Fibroblast of the conjunctiva (primary cell): ENCODE measurements at regions not wholly inside any gene's neighbourhood (a gene's known extent, or its start where the extent isn't known, plus 50 kb on each side); places are given as distances from the start of the nearest gene placed in this dataset.

ENCODE experiments used
- DNase-seq: peaks from one replicate; pipeline ENCODE4 v3.0.0-alpha.2; 2010; ENCODE audit warnings: low read depth

DNA sequence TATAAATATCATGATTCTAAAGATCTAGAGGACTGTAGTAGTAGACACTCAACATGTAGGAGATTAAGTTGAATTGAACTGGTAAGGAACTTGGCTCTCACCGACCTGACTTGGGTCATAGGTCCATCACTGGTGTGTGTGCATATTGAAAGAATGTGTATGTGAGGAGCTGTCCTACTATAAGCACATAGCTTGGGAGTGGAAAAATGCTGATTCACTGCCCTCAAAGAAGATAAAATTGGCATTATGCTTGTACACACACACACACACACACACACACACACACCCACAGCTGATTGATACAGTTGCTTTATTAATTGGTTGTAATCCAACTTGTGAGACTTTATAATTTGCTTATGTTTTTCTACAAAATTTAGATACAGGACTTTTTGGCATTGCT lies 411.0 kb upstream of the NR2F2 start:
- no peak for DNase-seq

DNA sequence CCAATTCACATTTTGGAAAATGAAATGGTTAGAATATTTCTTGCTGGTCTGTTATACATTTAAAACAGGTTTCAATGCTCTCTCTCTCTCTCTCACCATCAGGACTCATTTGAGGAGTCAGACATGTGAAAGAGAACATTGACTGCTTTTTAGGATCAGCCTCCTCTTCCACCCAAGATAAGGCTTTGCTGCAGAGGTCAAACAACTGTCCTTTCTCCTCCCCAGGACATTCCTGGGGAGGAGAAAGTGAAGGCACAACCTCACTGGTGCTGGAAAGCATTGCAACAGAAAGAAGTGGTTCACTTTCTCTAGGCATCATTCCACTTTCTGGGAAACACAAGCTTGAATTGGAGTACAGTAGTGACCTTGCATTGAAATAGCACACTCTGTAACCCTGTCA lies 409.1 kb upstream of the NR2F2 start:
- DNase-seq = no peak

DNA sequence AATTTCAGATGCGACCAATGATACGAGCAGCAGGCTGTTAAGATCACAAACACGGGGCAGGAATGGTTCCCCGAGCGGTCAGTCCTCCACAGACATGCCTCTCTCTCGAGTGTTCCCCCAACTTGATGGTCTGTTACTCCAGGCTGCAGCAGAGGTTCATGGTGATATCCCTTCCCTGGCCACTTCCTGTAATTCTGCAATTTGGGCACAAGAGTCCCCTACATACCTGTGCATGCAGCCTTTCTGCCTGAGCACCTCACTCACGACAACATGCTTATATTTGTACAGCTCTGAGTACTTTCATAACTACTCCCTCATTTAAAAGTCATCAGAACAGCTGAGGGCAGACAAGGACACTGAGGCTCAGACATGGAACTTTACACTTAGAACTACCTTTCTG lies 408.1 kb upstream of the NR2F2 start:
- no peak for DNase-seq

DNA sequence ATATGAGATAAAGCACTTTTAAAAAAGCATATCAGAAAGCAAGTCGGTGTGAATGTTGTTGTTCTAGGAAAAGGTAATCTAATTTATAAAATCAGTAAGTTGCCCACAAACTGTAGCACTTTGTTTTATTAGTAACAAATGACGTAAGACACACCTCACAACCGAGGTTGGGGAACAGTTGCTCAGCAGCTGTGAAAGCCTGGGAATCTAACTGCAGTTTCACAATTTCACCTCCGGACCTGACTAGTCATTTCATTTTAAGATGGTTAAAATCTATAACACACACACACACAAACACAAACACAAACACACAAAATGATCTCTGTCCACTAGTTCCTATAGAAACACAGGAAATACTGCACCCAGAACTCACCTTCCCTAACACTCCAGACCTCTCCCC lies 406.7 kb upstream of the NR2F2 start:
- DNase-seq = no peak

DNA sequence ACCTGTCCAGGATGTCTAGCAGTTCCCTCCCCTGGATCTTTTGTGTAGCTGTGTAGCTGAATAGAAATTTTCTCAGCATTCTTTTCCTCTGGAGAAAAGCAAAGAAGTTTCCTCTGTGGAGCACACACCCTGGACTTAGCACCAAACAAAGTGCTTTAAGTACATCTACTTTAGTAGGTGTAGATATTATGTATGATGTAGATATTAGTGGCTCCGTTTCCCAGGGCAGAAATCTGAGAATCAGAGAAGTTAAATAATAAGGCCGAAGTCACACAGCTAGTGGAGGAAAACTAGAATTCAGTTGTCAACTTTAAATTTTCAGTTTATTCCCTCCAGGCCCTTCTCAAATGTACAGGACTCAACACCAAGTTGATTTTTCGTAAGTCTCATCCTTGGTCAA lies 401.7 kb upstream of the NR2F2 start:
- no peak for DNase-seq

DNA sequence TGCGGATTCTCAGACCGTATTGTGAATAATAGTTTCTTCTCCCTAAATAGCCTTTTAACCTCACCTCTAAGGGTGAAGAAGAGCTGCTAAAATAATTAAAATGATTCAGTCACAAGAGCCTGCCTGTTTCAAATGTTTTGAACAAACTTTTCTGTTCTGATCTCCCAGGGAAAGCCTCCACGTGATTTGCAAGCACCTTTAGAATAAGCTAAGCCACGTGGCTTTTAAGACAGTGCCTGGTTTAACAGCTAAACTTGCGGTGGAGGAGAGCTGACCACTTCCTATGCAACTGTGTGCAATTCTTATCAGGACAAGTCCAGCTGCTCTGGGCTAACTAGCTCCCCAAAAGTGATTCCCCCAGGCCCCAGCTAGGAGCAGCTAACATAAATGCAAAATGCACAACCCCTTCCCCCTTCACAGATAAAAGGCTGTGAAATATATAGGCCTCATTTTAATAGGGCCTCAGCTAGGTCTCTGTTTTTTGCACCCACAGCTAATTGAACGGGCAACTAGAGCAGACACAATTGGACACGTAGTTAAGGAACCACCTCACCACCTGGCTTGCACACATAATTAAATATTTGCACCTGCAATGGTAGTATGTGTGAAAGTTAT lies 401.2 kb upstream of the NR2F2 start:
- no peak for DNase-seq

DNA sequence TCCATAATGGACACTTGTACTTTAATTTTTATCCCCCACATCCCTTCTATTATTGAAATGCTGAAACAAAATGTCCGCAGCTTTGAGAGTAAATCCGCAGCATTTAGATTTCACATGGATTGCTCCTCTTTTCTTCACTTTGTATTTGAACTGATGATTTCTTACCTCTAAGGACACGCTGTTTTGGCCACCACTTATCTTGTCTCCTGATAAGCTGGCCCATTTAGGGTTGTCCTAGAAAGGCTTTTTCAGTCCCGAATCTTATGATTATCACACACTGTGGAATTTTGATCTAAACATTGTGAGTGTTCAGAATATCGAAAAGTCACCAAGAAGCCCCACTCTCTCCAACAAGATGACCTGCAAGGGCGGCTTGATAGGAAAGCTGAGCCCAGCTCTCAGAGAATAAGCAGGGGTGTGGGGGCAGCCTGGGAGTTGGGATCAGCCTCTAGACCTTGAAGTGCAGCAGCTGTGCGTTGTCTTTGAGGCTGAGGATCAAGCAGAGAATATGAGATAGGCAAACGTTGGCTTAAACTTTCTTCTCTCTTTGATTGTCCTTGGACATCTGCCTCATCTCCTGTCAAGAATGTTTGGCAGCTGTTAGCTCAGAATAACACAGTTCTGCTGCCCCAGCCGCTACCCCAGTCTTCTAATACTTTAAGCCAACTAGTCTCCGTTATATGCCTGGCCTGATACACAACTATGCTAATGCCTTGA lies 399.7 kb upstream of the NR2F2 start:
- no peak for DNase-seq

DNA sequence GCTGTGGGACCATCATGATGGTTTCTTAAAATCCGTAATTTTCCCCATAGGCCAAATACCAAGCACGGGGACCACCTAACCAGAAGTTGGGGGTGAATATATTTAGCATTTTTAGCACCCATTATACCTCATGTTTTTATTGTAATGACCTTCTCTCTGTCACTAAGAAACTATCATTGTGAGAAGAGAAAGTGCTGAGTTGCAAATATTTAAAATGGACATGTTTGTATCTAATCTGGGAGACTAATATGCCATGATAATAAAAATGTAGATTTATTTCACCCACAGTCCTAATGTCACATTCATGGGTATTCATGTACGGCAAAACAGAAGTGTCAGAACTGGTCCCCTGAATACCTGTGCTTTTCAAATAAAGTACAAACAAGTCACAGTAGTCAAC lies 398.9 kb upstream of the NR2F2 start:
- no peak for DNase-seq

DNA sequence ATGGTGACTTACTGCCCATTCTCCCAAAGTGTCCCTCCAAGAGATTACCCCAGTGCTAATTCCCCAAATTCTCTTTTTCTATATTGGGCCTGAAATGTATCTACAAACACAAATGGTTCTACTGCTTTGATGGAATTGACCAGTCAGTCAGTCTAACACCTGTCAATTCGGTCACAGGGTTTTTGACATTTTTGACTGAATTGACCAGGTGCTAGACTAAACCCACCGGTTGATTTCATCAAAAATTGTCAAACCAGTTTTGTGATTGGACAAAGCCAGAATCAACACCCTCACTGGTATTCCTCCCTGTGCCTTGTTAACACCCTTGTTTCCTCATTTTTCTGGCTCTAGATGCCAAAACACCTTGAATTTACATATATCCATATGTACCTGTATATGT lies 398.4 kb upstream of the NR2F2 start:
- DNase-seq = no peak

DNA sequence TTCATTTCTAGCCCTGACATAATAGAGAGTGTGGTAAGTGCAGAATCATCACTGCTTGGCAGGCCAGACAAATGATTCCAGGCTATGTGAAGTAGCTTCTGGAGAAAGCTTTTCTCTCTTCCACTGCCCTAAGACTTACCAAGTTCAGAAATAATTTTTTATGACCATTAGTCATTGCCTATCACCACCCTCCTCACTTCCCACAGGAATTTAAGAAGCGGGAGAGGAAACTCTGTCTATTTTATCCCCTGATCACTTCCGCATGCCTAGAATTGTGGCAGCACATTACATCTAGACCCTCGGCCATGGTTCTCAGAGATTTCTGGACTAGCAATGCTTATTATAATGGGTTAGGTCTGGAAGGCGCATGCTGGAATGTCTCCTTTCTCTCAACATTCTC lies 397.8 kb upstream of the NR2F2 start:
- no peak for DNase-seq

DNA sequence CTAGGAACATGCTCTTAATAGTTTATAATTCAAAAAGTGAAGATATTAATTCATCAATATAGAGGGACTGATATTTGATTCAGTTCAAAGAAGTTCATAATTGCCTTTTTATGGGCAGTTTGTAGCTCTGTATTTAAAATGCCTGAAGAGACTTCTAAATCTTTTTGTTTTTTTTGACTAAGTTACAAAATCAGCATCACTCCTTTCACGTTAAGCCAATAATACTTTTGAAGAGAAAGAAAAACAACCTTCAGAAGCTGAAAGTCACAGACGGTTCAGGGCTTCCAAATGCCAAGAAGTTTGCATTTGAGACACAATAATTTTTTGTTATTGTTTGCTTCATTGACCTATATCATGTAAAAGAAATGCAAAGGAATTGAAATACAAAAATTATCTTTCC lies 394.6 kb upstream of the NR2F2 start:
- no peak for DNase-seq

DNA sequence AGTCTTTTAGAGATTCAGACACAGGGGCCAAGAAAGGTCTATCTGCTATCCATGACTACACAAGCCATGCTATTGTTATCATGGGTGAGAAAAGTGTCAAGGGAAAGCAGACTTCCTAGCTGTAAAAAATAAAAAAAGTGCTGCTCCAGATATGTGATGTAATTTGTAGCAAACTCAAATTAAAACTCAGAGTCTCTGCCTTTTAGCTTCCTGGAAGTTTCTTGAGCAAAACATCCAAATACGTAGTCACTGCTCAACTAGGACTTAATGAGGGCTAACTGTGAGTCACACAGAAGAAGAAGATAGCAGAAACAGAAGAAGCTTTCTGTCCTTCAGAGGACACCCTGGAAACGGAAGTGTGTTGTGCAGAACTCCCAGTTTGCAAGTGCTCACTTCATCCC lies 393.4 kb upstream of the NR2F2 start:
- DNase-seq = no peak

DNA sequence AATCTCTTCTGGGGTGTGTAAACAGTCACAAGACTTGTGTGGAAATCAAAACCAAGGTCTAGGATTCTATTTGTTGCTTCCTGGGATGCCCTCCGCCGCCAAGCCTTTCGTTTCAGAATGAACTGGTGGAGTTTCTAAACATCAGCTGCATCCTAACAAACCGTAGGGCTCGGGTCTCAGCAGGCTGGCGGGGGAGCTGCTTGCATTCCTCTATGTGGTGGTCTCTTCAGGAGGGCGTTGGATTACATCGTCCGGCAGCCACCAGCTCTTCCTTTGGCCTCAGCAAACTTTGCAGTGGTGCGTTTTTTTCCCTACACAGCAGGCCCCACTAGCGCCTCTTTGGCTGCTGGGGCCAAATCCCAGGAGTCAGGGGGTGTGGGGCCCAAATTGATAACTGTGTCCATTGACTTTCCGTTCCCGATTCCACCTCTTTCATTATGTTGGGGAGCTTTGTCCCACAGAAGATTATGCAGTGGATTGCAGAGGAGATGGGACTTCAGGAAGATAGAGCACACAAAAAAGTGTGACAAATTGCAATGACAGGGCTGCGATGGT lies 390.0 kb upstream of the NR2F2 start:
- DNase-seq = no peak

DNA sequence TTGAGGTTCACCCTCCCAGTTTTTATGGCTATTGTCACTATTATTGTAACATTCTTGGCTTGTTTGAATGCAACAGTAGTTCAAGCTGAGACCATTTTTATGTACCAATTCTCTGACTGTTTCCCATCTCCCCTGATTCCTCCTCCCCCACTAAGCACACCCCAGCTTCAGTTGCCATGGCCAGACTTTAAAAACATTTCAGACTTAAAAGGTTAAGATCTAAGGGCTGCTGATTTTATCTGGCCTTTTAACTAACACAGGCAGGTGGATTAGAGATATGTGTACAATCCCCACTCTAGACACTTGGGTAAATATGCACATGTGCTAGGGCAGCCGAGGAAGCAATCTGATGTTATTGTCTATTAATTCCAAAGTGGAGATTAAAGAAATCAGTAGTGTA lies 386.3 kb upstream of the NR2F2 start:
- DNase-seq = no peak

DNA sequence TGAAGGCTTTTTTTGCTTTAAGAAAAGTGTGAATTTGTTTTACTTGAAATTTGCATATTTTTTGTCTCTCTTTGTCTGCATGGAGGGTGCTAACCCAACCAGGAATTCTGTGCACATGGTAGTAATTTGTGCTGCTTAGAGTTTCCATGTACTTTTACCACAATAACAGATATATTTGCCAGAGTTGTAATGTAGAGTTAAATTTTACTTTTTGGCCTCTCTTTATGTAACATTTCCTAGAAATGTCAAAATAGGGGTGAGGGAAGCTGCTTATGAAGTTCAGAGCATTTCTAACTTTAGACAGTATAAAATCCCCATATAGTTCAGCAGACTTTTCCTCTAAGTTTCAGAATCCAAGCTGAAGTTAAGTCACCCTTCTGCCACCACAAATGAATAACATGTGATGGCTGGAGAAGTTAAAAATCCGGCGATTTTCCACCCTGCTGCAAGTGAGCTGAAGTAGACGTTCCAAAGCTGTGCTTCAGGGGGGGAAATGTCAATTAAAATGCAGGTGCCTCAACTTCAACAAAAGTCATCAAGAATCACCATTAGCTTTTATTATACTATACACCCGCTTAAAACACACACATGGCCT lies 385.7 kb upstream of the NR2F2 start:
- DNase-seq = no peak

DNA sequence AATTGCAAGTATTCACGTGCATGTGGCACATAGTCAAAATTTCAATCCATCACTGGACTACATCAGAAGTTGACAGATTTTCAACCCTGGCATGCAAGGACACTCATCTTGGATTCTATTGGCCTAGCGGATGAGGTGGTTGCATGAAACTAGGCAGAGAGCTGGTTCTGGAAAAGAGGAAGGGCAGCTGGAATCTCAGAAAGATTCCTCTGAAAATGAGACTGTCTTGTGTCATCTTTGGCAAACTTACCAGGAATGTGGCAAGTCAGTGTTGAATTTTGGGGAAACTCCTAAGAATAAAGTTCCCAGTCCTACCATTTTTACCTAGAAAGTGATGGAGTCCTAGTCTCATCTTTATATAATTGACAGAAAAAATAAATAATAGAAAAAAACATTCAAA lies 384.3 kb upstream of the NR2F2 start:
- no peak for DNase-seq

DNA sequence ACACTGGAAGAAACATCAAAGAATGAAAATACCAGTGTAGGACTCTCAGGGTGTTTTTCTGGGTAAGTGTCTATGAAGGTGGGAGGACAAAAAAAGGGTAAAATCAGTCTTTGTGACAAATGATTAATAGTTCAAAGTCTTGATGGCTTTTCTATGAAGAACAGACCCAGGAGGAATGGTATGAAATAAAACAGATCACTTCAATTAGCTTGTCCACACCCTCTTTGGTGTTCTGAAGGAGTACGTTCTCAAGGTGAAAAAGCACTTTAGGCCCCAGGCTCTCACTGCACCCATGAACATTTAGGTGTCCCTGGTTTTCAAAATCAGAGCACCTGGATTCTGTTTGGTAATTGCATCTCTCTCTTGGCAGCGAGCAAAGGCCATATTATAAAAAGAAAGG lies 383.6 kb upstream of the NR2F2 start:
- no peak for DNase-seq

DNA sequence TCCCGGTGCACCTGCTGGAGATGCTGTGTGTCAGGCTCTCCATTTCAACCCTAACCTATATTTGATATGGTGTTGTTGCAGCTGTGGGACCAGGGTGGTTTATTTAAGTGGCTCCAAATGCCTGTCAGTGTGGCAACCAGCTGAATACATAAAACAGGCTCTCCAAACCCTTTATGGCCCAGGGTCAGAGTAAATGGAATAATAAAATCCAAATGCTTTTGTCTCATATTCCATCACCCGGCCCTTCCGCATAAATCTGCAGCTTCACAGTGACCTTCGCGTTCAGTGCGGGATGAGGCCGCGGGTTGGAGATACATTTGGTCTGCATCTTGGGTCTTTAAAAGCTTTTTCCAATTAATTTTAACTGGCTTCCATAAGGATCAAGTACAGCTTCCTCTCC lies 382.1 kb upstream of the NR2F2 start:
- no peak for DNase-seq

DNA sequence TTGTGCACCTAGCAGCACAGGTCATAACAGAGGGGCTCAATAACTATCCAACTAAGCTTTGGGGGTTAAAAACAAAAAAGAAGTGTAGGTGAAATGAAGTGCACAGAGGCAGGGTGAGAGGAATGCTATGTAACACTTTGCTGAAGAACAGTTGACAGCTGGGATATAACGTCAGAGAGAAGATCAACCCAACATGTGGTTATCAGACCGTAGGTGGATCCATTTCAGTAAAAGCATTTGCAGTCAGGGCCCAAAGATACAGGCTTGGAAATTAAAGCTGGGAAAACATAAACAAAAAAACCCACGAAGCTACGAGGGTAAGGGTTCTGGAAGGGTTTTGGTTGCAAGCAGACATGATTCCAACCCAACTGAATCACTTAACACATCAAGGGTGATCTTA lies 377.5 kb upstream of the NR2F2 start:
- no peak for DNase-seq

DNA sequence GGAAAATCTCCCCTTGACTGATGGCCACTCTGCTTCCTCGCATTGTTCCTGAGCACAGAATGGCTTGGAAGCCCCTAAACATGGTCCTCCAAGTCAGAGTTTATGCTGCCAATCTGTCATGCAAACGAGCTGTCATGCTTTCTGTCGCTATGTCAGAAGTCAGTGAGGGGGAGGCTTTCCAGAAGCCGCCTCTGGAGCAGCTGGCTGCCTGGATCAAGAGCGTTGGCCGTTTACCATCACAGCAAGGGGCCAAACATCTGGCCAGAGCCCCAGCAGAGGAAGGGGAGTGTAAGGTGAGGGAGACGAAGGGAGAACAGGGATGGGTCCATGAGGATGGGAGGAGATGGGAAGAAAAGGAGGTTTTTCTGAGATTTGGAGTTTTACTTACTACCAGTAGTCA lies 372.6 kb upstream of the NR2F2 start:
- no peak for DNase-seq

DNA sequence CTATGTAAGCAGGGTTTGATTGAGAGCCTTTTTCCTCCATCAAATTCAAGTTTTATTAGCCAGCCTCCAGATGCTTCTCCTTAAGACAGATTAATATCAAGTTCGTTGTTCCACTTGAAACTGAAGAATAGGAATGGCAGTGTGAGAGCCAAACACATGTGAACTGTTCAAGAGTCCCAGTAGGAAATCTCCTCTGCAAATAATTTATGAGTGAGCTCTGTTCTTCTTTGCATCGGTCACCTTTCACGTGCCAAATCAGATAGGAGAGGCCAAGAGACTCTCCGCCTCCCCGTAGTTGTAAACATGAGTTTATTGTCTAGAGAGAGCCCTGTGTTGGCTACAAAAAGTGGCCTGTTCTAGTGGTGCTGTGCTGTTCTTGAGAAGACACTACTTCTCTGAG lies 372.1 kb upstream of the NR2F2 start:
- no peak for DNase-seq

DNA sequence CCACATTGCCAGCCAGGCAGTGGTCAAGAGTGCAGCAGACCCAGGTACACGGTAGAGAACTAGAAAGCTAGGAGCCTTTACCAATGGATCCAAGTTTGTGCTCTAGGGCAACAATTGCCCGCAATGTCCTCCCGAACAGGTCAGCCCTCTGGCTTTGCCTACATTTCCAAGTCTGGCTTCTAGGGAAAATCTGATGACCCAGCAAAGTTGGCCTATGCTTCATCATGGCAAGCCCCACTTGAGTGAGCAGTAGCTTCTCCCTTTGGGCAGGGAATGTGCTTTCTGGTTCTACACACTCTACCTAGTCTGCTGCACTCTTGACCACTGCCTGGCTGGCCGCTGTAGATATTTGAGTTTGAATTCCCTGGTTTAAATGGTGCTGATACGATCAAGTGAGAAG lies 361.6 kb upstream of the NR2F2 start:
- DNase-seq = no peak

DNA sequence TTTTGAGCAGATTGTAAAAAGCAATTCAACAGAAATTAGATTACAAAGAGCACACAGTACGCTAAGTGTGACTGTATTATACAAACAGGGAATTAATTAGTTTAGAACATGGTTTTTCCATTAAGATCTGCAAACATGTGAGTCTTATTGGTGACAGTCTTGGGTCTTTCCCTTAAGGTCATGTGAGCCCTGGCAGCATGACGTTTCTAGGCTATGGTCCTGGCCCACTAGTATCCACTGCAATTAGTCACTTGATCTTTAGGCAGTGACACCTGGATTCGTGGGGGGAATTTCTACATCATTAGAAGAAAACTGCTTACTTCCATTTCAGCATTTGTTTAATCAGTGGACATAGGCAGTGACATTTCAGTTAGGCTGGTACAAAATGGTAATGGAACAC lies 360.2 kb upstream of the NR2F2 start:
- no peak for DNase-seq
